ENCODE measurements at regions not wholly inside any gene's neighbourhood (a gene's known extent, or its start where the extent isn't known, plus 50 kb on each side); places are given as distances from the start of the nearest gene placed in this dataset.
A peak's percentile ranks its signal among the peaks of the same experiment; 100 is the strongest.

DNA sequence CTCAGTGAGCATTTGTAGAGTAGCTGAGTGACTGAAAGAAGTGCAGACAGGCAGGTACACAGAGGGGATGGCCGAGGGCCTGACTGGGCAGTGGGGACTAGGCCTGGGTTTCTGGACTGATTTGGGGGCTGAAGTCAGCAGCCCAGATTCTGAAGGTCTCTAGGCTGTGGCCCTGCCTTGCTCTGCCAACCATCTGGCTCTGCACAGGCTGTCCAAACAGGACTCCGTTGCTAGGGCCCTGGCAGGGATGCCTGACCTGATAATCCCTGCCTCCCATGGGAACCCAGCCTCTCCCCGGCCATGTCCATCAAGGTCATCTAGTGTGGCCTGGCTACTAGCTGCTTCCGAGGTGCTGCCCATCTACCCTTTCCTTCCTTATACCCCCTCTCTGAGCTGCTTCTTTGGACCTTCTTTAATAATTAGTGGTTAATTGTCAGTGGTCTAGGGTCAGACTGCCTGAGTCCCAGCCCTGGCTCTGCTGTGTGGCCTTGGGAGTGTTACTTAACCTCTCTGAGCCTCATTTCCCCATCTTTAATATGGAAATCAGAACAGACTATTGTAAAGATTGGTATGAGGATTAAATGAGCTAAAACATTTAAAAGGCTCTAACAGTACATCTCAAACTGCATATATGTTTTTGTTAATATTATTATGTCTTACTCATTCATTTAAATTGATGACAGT, 137.9 kb downstream of the VEGFA start:
- H3K4me3 ChIP-seq (ENCODE audit: low read length), result no peak overlapping the region
- no peak for DNase-seq (ENCODE audit: low read depth)
- TF ChIP-seq, protein P1, sequence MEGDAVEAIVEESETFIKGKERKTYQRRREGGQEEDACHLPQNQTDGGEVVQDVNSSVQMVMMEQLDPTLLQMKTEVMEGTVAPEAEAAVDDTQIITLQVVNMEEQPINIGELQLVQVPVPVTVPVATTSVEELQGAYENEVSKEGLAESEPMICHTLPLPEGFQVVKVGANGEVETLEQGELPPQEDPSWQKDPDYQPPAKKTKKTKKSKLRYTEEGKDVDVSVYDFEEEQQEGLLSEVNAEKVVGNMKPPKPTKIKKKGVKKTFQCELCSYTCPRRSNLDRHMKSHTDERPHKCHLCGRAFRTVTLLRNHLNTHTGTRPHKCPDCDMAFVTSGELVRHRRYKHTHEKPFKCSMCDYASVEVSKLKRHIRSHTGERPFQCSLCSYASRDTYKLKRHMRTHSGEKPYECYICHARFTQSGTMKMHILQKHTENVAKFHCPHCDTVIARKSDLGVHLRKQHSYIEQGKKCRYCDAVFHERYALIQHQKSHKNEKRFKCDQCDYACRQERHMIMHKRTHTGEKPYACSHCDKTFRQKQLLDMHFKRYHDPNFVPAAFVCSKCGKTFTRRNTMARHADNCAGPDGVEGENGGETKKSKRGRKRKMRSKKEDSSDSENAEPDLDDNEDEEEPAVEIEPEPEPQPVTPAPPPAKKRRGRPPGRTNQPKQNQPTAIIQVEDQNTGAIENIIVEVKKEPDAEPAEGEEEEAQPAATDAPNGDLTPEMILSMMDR (IDR thresholded peaks at IDR 0.05; ENCODE audit: insufficient read depth, low read depth, low read length, missing control alignments), result no peak

DNA sequence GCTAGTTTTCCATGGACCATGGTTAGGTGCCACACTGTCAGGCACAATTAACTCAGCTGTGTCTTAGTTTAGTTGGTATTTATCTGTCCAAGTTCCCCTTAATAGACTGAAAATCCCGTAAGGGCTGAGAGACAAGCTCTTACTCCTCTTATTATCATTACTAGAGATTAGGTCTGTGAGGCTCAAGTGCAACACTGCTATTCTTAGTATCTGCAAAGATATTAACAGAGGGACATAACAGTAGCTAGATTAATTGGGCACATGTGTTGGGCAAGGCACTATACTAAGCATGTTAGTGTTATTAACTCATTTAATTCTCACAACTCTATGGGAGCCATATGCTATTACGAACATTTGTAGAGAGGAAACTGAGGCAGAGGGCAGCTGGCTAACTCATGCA, 137.3 kb downstream of the VEGFA start:
- TF ChIP-seq, protein P1 (IDR thresholded peaks at IDR 0.05; ENCODE audit: insufficient read depth, low read depth, low read length, missing control alignments), result no peak
- DNase-seq (ENCODE audit: low read depth), result no peak
- H3K4me3 ChIP-seq (ENCODE audit: low read length), result no peak overlapping the region

DNA sequence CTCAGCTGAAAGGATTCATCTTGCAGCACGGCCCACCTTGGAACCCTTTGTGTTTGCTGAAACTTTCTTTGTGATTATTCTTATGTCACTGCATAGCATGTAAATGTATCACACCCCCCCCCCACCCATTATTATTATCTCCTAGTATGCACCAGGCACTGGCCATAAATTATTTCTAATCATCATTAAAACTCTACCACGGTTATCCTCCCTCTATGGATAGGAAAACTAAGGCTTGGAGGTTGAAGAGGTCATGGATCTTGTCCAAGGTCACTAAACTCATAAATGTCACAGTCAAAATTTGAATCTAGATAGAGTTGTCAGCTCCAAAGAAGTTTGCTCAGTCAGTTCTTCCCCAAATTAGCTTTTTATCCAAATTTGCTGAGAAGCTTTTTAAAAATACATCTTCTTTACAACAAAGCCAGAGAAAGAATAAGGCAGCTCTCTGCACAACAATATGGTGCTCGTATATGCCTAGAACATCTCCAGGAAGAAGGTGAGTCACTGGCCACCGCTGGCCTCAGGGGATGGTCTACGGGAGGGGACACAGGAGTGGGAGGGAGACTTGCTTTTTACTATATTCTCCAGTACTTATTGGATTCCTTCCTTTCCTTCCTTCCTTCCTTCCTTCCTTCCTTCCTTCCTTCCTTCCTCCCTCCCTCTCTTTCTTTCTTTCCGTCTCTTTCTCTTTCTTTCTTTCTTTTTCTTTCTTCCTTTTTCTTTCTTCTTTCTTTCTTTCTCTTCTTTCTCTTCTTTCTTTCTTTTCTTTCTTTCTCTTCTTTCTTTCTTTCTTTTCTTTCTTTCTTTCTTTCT, 134.5 kb downstream of the VEGFA start:
- TF ChIP-seq, protein P1 (IDR thresholded peaks at IDR 0.05; ENCODE audit: insufficient read depth, low read depth, low read length, missing control alignments), result no peak
- H3K4me3 ChIP-seq (ENCODE audit: low read length), result no peak overlapping the region
- peak; percentile 24 for DNase-seq (ENCODE audit: low read depth)

DNA sequence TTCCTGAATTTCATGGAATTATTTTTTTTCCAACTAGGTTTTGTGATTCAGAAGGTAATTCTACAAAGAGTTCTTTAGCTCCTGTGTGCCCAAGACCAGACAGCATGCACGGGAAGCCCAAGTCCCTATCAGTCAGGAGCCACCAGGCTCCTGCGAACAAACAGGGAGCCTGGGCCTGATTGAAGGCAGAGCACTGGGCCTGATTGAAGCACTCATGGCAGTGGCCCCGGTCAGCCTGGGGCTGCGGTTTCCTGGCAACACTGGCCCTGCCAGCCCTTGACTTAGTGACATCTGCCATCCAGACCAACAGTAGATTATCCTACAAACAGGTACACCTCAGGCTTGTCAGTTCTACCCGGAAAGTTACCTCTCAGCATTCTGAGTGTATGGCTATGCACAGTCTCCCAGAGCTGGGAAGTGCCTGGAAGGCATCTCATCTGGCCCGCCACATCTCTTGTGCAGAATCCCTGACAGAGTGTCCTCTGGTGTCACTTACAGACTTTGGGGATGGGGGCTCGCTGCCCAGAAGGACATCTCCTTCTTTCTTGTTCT, 133.8 kb downstream of the VEGFA start:
- H3K4me3 ChIP-seq (ENCODE audit: low read length), result no peak overlapping the region
- TF ChIP-seq, protein P1 (IDR thresholded peaks at IDR 0.05; ENCODE audit: insufficient read depth, low read depth, low read length, missing control alignments), result no peak
- no peak for DNase-seq (ENCODE audit: low read depth)

DNA sequence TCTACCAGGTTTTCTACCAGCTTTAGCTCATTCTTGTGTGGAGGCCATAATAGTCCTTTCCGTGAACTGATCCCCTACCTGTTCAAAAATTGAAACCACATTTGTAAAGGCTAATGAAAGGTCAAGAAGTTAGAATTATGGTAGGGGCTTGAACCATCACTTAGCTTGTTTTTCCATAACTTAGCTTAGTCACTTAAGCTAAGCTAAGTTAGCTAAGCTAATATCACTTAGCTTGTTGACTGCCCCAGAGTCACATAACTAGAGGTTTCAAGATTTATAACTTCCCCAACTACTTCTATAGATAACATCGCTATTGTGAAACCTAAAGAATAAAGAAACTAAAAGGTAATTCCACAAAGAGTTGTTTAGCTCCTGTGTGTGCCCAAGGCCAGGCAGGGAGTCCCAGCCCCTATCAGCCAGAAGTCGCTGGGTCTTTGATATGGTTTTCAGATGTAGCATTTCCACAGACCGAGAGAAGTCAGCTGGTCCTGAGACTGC, 131.8 kb downstream of the VEGFA start:
- DNase-seq (ENCODE audit: low read depth), result no peak
- H3K4me3 ChIP-seq (ENCODE audit: low read length), result no peak overlapping the region
- TF ChIP-seq, protein P1 (IDR thresholded peaks at IDR 0.05; ENCODE audit: insufficient read depth, low read depth, low read length, missing control alignments), result no peak

- no peak overlapping the region for H3K4me3 ChIP-seq (ENCODE audit: low read length)
- DNase-seq (ENCODE audit: low read depth), result no peak
- TF ChIP-seq, protein P1 (IDR thresholded peaks at IDR 0.05; ENCODE audit: insufficient read depth, low read depth, low read length, missing control alignments), result no peak
Measured at GRCh38 chr6:43900916-43901732, 131.1 kb downstream of the VEGFA start.

Measured in epithelial cell of esophagus (primary cell).